ENCODE measurements at regions not wholly inside any gene's neighbourhood (a gene's known extent, or its start where the extent isn't known, plus 50 kb on each side); places are given as distances from the start of the nearest gene placed in this dataset.

- TF ChIP-seq POLR2A (IDR thresholded peaks at IDR 0.05; ENCODE audit: low read length) (no peak), GATA1 (IDR thresholded peaks at IDR 0.05; ENCODE audit: low read depth, low read length) (no peak)
Measured at GRCh38 chr2:83782122-83782521, 677.0 kb downstream of the SUCLG1 start.
